GM06990 (cell line): ENCODE measurements at regions not wholly inside any gene's neighbourhood (a gene's known extent, or its start where the extent isn't known, plus 50 kb on each side); places are given as distances from the start of the nearest gene placed in this dataset.
"Not testable (repeated sequence)": the region's sequence is repeated elsewhere in the genome, so short reads cannot be mapped to it uniquely, and the experiment has no call there.

ENCODE experiments used
- DNase-seq: peaks from one replicate; pipeline ENCODE4 v3.0.0-alpha.2; 2011; ENCODE audit not compliant: insufficient read length; ENCODE audit errors: extremely low read depth
- H3K27me3 ChIP-seq: replicated peaks from 2 replicates; pipeline ENCODE4 v1.6.0; 2011; ENCODE audit warnings: low read length; ENCODE audit not compliant: control insufficient read depth, insufficient read depth
- H3K36me3 ChIP-seq: 2 replicates; pipeline ENCODE4 v1.5.1; 2011; ENCODE audit warnings: low read length; ENCODE audit not compliant: control insufficient read depth, insufficient read depth
- H3K4me3 ChIP-seq: replicated peaks from 2 replicates; pipeline ENCODE4 v1.5.1; 2011; ENCODE audit warnings: low read depth, mild to moderate bottlenecking, control low read depth, low read length
- TF ChIP-seq, protein P1 (sequence below): IDR thresholded peaks from 2 replicates; pipeline ENCODE4 v1.5.1; 2011; ENCODE audit warnings: low read length, control low read depth, mild to moderate bottlenecking, inconsistent platforms; ENCODE audit not compliant: insufficient read depth, poor library complexity, severe bottlenecking

DNA sequence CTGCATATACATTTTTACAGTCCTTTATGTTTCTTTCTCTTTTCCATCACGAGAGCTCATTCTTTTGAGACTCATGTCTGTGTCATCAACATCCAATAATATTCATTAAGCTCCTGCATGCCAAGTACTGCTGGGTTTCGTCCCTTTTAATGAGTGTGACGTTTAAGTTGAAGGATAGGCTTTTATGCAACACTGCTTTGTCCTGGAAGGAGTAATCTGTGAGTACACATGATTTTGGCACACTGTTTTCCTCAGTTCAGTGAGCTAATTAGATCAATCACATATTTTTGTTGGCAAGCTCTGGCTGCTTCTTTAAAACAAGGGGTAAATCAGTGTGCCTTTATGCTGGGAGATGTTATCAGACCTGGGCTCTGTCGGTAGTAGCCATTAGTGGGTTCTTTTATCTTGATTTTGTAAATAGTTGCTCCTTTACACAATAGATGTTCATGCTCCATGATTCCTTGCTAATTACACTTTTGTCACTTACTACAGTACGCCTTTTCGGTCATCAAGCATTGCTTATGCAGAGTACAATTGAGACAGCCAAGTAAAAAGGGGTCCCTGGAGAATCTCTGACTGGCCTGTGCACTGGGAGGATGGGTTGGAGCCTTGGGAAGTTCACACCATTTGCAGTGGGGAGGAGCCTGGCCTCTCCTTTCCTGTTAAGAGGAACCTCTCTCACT, 132.6 kb downstream of the FHIP1A start:
- DNase-seq = no peak
- Histone ChIP-seq H3K27me3 (no peaks in the 10 kb centered on the region; the same call in 1 of the 2 replicates), H3K36me3 (no peaks in the 10 kb centered on the region), H3K4me3 (no peak overlapping the region)
- TF ChIP-seq, protein P1, sequence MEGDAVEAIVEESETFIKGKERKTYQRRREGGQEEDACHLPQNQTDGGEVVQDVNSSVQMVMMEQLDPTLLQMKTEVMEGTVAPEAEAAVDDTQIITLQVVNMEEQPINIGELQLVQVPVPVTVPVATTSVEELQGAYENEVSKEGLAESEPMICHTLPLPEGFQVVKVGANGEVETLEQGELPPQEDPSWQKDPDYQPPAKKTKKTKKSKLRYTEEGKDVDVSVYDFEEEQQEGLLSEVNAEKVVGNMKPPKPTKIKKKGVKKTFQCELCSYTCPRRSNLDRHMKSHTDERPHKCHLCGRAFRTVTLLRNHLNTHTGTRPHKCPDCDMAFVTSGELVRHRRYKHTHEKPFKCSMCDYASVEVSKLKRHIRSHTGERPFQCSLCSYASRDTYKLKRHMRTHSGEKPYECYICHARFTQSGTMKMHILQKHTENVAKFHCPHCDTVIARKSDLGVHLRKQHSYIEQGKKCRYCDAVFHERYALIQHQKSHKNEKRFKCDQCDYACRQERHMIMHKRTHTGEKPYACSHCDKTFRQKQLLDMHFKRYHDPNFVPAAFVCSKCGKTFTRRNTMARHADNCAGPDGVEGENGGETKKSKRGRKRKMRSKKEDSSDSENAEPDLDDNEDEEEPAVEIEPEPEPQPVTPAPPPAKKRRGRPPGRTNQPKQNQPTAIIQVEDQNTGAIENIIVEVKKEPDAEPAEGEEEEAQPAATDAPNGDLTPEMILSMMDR = no peak

DNA sequence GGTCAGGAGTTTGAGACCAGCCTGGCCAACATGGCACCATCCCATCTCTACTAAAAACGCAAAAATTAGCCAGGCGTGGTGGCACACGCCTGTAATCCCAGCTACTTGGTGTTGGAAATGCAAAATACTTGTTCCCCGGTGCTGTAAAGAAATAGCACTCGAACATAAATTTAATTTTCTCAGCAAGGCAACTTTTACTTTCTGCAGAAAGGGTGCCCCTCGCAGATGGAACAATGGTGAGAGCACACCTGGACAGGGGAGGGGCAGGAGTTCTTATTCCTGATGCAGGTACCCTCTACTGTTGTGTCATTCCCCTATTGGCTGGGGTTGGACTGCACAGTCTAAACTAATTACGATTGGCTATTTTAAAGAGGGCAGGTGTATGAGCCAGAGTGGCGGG, 139.7 kb downstream of the FHIP1A start:
- no peaks in the 10 kb centered on the region; the same call in 1 of the 2 replicates for H3K27me3 ChIP-seq
- TF ChIP-seq, protein P1 = no peak
- DNase-seq = no peak
- no peaks in the 10 kb centered on the region for H3K36me3 ChIP-seq
- no peak overlapping the region for H3K4me3 ChIP-seq

DNA sequence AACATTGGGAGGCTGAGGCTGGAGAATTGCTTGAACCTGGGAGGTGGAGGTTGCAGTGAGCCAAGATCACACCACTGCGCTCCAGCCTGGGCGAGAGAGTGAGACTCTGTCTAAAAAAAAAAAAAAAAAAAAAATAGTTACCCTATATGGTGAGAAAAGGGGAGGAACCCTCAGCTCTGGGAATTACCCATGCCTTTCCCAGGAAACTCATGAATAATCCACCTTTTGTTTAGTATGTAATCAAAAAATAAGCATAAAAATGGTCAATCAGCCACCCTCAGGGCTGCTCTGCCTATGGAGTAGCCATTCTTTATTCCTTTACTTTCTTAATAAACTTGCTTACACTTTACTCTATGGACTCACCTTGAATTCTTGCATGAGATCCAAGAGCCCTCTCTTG, 140.4 kb downstream of the FHIP1A start:
- not testable (repeated sequence) for H3K36me3 ChIP-seq, H3K4me3 ChIP-seq, DNase-seq, H3K27me3 ChIP-seq

DNA sequence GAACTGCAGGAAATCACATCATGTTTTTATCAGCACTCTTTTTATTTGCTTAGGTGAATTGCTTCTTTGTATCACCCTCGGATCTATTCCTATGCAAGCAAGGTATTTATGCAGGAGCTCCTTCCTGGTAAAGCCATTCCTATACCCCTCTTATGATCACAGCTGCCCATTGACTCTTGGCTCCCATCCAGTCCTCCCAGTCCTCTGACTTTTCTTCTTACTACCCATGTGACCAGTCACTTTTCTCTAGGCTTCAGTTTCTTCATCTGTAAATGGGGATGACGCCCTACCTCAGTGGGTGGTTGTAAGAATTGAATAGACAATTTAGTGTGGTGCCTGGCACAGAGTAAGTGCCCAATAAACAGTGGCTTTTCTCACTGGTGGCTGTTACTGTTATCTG, 144.9 kb downstream of the FHIP1A start:
- no peaks in the 10 kb centered on the region for H3K27me3 ChIP-seq
- no peak overlapping the region for H3K4me3 ChIP-seq
- DNase-seq = no peak
- H3K36me3 ChIP-seq = no peaks in the 10 kb centered on the region
- TF ChIP-seq, protein P1 = no peak

DNA sequence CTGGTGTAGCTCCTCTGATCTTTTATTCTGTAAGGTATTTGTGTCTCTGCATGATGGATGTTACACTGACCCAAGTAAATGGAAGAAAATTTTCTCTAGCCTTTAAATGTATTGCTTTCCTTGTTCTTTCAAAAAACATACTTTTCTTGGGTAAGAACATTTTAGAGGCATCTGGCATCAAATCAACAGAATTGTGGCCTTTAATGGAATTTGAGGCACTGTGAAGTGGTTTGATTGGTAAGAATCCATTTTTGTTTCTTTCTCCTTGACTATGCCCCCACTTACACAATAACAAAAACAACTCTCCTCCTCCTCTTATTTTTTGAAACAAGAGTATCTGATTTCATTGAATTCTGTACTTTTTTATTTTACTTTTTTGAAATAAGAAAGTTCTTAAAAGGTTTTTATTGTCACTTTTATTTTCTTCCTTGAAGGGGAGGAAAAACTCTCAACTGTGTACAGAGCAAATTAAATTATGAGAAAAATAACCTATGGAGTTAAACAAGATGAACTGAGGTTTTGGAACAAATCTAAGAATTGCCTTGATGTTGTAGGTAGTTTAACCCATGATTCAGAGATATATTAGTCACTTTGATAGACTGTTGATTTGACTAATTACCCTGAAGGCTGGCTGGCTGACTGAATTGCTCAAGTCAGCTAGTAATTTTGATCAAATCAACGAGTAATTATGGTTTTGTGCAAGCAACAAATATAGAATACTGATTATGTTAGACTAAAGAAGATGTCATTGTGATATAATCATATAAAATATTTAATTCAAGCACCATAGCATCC, 146.4 kb downstream of the FHIP1A start:
- Histone ChIP-seq H3K36me3 (no peaks in the 10 kb centered on the region), H3K4me3 (no peak overlapping the region), H3K27me3 (no peaks in the 10 kb centered on the region)
- no peak for DNase-seq
- TF ChIP-seq, protein P1 = no peak

DNA sequence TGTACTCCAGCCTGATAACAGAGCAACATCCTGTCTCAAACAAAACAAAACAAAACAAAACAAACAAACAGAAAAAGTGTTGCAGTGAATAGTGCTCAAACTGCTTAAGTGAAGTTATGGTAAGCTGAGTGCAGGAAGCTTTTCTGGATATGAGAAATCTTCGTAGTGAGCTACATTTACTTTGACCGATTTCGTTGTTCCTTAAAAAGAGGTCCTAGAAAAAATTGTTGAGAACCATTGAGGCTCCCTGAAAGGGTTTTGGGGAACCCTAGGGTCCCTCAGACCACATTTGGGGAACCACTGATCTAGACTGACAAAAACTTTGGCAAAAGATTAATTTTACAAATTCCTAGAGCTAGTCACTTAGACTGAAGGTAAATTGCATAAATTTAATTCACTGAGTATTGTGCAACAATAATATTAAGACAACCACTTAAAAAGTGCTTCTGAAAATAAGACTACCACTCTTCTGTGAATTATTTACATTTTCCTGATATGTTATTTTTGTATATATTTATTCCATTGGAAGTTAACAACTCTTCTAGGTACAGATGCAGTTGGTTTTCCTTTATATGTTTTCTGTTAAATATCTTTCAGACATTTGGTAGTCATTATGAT, 149.6 kb downstream of the FHIP1A start:
- Histone ChIP-seq H3K27me3 (no peaks in the 10 kb centered on the region), H3K4me3 (no peak overlapping the region), H3K36me3 (no peaks in the 10 kb centered on the region)
- TF ChIP-seq, protein P1 = no peak
- no peak for DNase-seq
